Left lung (tissue), 4 donors: ENCODE measurements at regions not wholly inside any gene's neighbourhood (a gene's known extent, or its start where the extent isn't known, plus 50 kb on each side); places are given as distances from the start of the nearest gene placed in this dataset.

Experiments used
- ATAC-seq: fragments of 200-7000 bp; cut with Tn5 transposase; one replicate; pipeline ENCODE4 v1.9.1; 2020; ENCODE audit warnings: moderate library complexity
- DNase-seq, 4 donors: peaks; one replicate each; pipeline ENCODE4 v3.0.0-alpha.2; 2013 to 2020
- H3K27ac ChIP-seq, 2 donors: fragments of 200-600 bp; sonication (generic) in 1 of 2; one replicate each; pipeline versions ENCODE4 v1.5.0 to v1.8.0; 2020 to 2021
- H3K27me3 ChIP-seq, 2 donors: fragments of 200-600 bp; sonication (generic) in 1 of 2; one replicate each; pipeline versions ENCODE4 v1.5.0 to v1.8.0; 2020 to 2021
- H3K36me3 ChIP-seq, 2 donors: fragments of 200-600 bp; sonication (generic) in 1 of 2; one replicate each; pipeline versions ENCODE4 v1.5.0 to v1.8.0; 2020 to 2021
- H3K4me1 ChIP-seq, 2 donors: fragments of 200-600 bp; one replicate each; pipeline ENCODE4 v1.8.0; 2021
- H3K4me3 ChIP-seq, 2 donors: fragments of 200-600 bp; sonication (generic) in 1 of 2; one replicate each; pipeline versions ENCODE4 v1.5.0 to v1.8.0; 2020 to 2021; ENCODE audit warnings: mild to moderate bottlenecking in 1 of 2
- H3K9me3 ChIP-seq, 2 donors: fragments of 200-600 bp; sonication (generic) in 1 of 2; one replicate each; pipeline versions ENCODE4 v1.5.0 to v1.8.0; 2020 to 2021
- intact Hi-C, 2 donors: fragments of 100-400 bp; cut with DNase I; formaldehyde crosslinking; loops; one replicate each; pipeline versions ENCODE4 v1.11.2 to v1.14.2; 2022
- TF ChIP-seq, protein P1 (sequence below), 2 donors: fragments of 200-600 bp; sonication (generic) in 1 of 2; IDR thresholded peaks; one replicate each; pipeline versions ENCODE4 v1.5.0 to v1.8.0; 2021; ENCODE audit warnings: antibody characterized with exemption in 2 of 2
- donor health status: DM: no; HTN: yes; CAD: no.
- donor health status: DM: no; HTN: no; CAD: no.

DNA sequence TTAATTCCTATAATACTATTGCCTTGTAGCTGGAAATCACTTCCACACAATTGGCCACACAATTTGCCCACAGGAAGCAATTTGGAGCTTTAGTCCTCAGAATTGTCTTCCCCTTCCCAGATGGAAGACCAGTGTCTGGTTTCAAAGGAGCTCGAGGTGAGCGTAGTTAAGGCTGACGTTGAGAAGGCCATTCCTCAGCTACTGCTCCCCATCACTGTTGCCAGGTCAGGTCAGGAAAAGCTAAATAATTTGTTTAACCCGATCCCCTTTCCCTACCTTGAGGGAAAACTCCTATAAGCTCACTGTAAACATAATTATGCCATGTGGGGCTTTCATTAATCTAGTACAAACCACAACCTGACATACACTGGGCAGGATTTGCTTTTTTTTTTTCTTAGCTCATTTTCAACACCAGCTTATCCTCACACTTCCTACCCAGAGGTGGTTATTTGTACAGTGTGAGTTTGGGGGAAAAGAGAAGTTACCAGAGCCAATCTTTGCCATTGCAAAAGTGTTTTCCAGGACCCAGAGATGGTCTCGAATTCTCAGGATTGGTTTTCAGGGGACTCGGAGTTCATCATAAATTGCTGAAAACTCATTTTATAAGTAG lies 242.7 kb downstream of the CLIC5 start:
- peaks cover 0 to 4% of the 10 kb centered on the region in 2 donors for H3K9me3 ChIP-seq
- H3K4me3 ChIP-seq = no peak overlapping the region
- intact Hi-C loops = no loop called here
- ATAC-seq (no peak), DNase-seq (no peak)
- no peaks in the 10 kb centered on the region for H3K4me1 ChIP-seq
- TF ChIP-seq, protein P1, sequence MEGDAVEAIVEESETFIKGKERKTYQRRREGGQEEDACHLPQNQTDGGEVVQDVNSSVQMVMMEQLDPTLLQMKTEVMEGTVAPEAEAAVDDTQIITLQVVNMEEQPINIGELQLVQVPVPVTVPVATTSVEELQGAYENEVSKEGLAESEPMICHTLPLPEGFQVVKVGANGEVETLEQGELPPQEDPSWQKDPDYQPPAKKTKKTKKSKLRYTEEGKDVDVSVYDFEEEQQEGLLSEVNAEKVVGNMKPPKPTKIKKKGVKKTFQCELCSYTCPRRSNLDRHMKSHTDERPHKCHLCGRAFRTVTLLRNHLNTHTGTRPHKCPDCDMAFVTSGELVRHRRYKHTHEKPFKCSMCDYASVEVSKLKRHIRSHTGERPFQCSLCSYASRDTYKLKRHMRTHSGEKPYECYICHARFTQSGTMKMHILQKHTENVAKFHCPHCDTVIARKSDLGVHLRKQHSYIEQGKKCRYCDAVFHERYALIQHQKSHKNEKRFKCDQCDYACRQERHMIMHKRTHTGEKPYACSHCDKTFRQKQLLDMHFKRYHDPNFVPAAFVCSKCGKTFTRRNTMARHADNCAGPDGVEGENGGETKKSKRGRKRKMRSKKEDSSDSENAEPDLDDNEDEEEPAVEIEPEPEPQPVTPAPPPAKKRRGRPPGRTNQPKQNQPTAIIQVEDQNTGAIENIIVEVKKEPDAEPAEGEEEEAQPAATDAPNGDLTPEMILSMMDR (IDR thresholded peaks at IDR 0.05) = no peak
- H3K36me3 ChIP-seq = no peaks in the 10 kb centered on the region
- H3K27ac ChIP-seq = no peak overlapping the region
- H3K27me3 ChIP-seq = no peaks in the 10 kb centered on the region

DNA sequence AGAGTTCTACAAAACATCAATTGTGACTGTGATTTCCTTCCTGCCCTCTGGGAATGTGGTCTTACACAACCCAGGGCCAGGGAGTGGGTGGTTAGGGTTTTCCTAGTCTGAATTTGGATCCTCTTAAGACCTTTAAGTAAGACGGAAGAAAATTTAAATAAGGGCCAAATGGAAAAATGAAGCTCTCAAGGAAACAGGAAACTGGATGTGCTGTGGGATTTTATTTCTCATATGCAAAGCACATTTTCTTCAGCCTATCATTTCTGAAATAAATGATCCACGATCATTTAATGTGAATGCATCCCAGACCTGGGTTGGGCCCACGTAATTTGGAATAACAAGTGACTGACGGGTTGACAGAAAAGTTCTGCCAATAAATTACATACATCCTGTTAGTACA lies 243.6 kb downstream of the CLIC5 start:
- Histone ChIP-seq H3K27me3 (no peaks in the 10 kb centered on the region), H3K4me3 (no peak overlapping the region), H3K9me3 (peaks cover 0 to 9% of the 10 kb centered on the region in 2 donors), H3K4me1 (no peaks in the 10 kb centered on the region), H3K27ac (no peak overlapping the region), H3K36me3 (no peaks in the 10 kb centered on the region)
- no peak for DNase-seq
- intact Hi-C loops = no loop called here
- ATAC-seq = no peak
- TF ChIP-seq, protein P1 (IDR thresholded peaks at IDR 0.05) = no peak

DNA sequence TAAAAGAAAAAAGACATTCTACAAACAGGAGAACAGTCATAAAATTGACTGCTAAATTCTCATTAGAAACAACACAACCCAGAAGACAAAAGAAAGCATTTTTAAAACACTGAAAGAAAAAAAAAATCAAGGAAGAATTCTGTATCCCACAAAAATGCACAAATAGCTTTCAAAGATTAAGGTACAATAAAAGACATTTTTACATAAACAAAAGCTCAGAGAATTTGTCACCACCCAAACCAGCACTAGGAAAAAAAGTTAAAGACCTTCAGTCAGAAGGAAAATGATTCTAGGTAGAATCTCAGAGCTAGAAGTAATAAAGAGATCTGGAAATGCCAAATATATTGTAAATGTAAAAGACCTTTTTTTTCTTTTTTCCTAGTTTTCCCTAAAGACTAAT lies 252.4 kb downstream of the CLIC5 start:
- Histone ChIP-seq H3K9me3 (peaks cover 0 to 18% of the 10 kb centered on the region in 2 donors), H3K4me1 (no peaks in the 10 kb centered on the region), H3K27me3 (no peaks in the 10 kb centered on the region), H3K4me3 (no peak overlapping the region), H3K36me3 (no peaks in the 10 kb centered on the region), H3K27ac (no peak overlapping the region)
- TF ChIP-seq, protein P1 (IDR thresholded peaks at IDR 0.05) = no peak
- no peak for ATAC-seq
- DNase-seq = no peak
- intact Hi-C loops = no loop called here

DNA sequence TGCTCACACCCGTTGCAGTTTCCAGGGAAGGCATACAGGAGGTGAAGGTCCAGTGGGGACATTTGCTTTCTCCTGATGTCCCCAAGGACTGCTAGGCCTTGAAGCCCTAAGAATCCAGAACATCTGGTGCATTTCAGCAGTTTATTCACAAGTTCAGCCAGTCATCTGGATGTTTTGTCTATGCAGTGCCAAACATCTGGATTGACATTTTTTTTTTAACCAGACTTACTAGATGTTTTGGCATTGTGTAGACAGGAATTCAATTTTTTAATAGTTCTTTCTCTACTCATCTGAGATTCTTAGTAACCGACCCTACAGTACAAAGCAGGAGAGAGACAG lies 256.2 kb downstream of the CLIC5 start:
- ATAC-seq (no peak), DNase-seq (no peak)
- H3K4me3 ChIP-seq = no peak overlapping the region
- H3K9me3 ChIP-seq = peaks cover 0 to 8% of the 10 kb centered on the region in 2 donors
- intact Hi-C loops = no loop called here
- TF ChIP-seq, protein P1 (IDR thresholded peaks at IDR 0.05) = no peak
- H3K4me1 ChIP-seq = no peaks in the 10 kb centered on the region
- no peaks in the 10 kb centered on the region for H3K36me3 ChIP-seq
- H3K27me3 ChIP-seq = no peaks in the 10 kb centered on the region
- H3K27ac ChIP-seq = no peak overlapping the region

DNA sequence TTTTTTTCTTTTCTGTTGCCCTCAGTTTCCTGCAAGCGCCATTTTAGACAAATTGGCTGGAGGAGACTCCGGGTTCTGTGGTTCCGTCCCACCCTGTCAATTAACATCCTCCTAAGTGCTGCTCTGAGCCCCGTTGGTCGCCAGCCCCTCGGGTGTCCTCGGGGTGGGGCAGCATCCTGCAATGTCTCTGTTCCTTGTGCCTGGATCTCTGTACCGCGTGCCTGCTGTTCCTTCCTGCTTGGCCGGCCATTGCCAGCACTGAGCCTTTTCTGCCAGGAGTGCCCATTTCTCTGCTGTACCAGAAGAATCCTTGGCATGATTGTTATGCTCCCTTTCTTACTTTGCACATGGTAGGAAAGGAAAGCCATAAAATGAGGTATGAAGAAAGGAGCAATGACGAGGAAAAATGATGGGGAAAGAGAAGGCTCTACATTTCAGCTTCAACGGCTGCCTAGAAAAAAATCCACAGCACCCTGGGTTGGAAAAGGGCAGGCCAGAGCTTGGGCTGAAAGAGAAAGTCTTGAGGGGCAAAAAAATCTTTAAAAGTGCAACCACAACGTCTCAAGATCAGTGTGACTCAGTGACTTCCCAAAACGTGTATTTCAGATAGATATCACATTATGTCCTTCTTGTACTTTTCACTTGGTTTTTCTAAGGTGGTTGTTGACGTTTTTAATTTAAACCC lies 256.7 kb downstream of the CLIC5 start:
- Histone ChIP-seq H3K36me3 (no peaks in the 10 kb centered on the region), H3K9me3 (peaks cover 0 to 3% of the 10 kb centered on the region in 2 donors), H3K27ac (no peak overlapping the region), H3K27me3 (no peaks in the 10 kb centered on the region), H3K4me1 (no peaks in the 10 kb centered on the region), H3K4me3 (no peak overlapping the region)
- intact Hi-C loops = no loop called here
- ATAC-seq = no peak
- no peak for DNase-seq
- TF ChIP-seq, protein P1 (IDR thresholded peaks at IDR 0.05) = no peak
